ENCODE measurements at regions not wholly inside any gene's neighbourhood (a gene's known extent, or its start where the extent isn't known, plus 50 kb on each side); places are given as distances from the start of the nearest gene placed in this dataset.

DNA sequence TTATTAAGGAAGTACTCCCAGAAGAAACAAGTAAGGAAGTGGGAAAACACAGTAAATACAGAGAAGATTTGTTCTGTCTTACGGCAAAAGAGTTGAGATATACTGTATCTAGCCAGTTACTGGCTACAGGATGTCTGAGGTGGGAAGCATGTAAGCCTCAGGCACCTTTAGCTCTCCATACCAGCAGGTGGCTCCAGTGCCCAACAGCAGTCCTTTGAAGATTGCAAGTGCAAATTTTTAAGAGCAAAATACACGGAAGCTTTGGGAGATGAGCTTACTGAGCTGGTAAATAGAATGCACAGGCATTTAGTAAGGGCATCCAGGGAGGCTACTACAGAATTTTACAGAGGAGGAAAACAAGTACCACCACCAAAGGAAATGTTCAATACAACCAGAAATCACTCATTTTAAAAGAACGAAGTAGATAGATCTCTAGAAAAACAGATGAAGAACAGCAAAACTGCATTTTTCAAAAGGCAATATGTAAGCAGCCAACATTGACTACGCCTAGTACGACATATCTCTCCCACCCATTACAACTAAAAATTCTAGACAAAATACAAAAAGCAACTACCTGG lies 57.9 kb upstream of the VSTM2B start:
- no peak for DNase-seq (ENCODE audit: low read depth in 4 of 4, low spot score in 2 of 4)

- no peak for DNase-seq (ENCODE audit: low read depth in 4 of 4, low spot score in 2 of 4)
Measured at GRCh38 chr19:29475469-29475868, 50.3 kb upstream of the VSTM2B start.
